ENCODE measurements at regions not wholly inside any gene's neighbourhood (a gene's known extent, or its start where the extent isn't known, plus 50 kb on each side); places are given as distances from the start of the nearest gene placed in this dataset.

- H3K9ac ChIP-seq (ENCODE audit: insufficient read depth in 1 of 2, low read length in 2 of 2) = no peak overlapping the region
- no peak for TF ChIP-seq CTCF (IDR thresholded peaks at IDR 0.05; ENCODE audit: control extremely low read depth, extremely low read depth)
- H3K27ac ChIP-seq (ENCODE audit: low read depth in 1 of 2, low read length in 1 of 2) = no peak overlapping the region
- H3K4me3 ChIP-seq = no peak overlapping the region
- WGBS, 2 donors = 64 to 68% methylated on average over 4 of the region's 4 CpGs
- no peak for ATAC-seq (ENCODE audit: insufficient read depth, low FRiP score)
- no peaks in the 10 kb centered on the region for H3K9me3 ChIP-seq (ENCODE audit: control insufficient read depth in 4 of 4, insufficient read depth in 3 of 4, low read length in 3 of 4)
- no peaks in the 10 kb centered on the region for H3K27me3 ChIP-seq (ENCODE audit: control insufficient read depth in 3 of 3, insufficient read depth in 3 of 3, low read length in 2 of 3)
- no peak for DNase-seq
- H3K36me3 ChIP-seq (ENCODE audit: control insufficient read depth in 4 of 4, insufficient read depth in 4 of 4, low read length in 4 of 4) = no peaks in the 10 kb centered on the region
- H3K4me1 ChIP-seq (ENCODE audit: control insufficient read depth in 5 of 5, insufficient read depth in 5 of 5, low read length in 5 of 5) = peaks cover 0 to 8% (median 0%) of the 10 kb centered on the region in 5 donors
Observed at GRCh38 chr7:41118486-41118885, 584.4 kb downstream of the INHBA start.

- H3K27me3 ChIP-seq (ENCODE audit: control insufficient read depth in 3 of 3, insufficient read depth in 3 of 3, low read length in 2 of 3) = no peaks in the 10 kb centered on the region
- H3K9me3 ChIP-seq (ENCODE audit: control insufficient read depth in 4 of 4, insufficient read depth in 3 of 4, low read length in 3 of 4) = no peaks in the 10 kb centered on the region
- no peak overlapping the region for H3K9ac ChIP-seq (ENCODE audit: insufficient read depth in 1 of 2, low read length in 2 of 2)
- no peak for DNase-seq
- peaks cover 0 to 9% (median 0%) of the 10 kb centered on the region in 5 donors for H3K4me1 ChIP-seq (ENCODE audit: control insufficient read depth in 5 of 5, insufficient read depth in 5 of 5, low read length in 5 of 5)
- H3K4me3 ChIP-seq = no peak overlapping the region
- WGBS, 2 donors = 78 to 82% methylated on average over 2 of the region's 2 CpGs
- no peak for ATAC-seq (ENCODE audit: insufficient read depth, low FRiP score)
- no peaks in the 10 kb centered on the region for H3K36me3 ChIP-seq (ENCODE audit: control insufficient read depth in 4 of 4, insufficient read depth in 4 of 4, low read length in 4 of 4)
- TF ChIP-seq CTCF (IDR thresholded peaks at IDR 0.05; ENCODE audit: control extremely low read depth, extremely low read depth) = no peak
- no peak overlapping the region for H3K27ac ChIP-seq (ENCODE audit: low read depth in 1 of 2, low read length in 1 of 2)
Observed at GRCh38 chr7:41117431-41117830, 585.5 kb downstream of the INHBA start.

GRCh38 chr7:41116817-41117216, 586.1 kb downstream of the INHBA start:
- Histone ChIP-seq H3K27ac (ENCODE audit: low read depth in 1 of 2, low read length in 1 of 2) (no peak overlapping the region), H3K9me3 (ENCODE audit: control insufficient read depth in 4 of 4, insufficient read depth in 3 of 4, low read length in 3 of 4) (no peaks in the 10 kb centered on the region), H3K9ac (ENCODE audit: insufficient read depth in 1 of 2, low read length in 2 of 2) (no peak overlapping the region), H3K36me3 (ENCODE audit: control insufficient read depth in 4 of 4, insufficient read depth in 4 of 4, low read length in 4 of 4) (no peaks in the 10 kb centered on the region), H3K4me1 (ENCODE audit: control insufficient read depth in 5 of 5, insufficient read depth in 5 of 5, low read length in 5 of 5) (peaks cover 0 to 9% (median 0%) of the 10 kb centered on the region in 5 donors), H3K27me3 (ENCODE audit: control insufficient read depth in 3 of 3, insufficient read depth in 3 of 3, low read length in 2 of 3) (no peaks in the 10 kb centered on the region), H3K4me3 (no peak overlapping the region)
- no peak for TF ChIP-seq CTCF (IDR thresholded peaks at IDR 0.05; ENCODE audit: control extremely low read depth, extremely low read depth)
- no peak for ATAC-seq (ENCODE audit: insufficient read depth, low FRiP score)
- no peak for DNase-seq
- 85 to 87% methylated on average over 1 of the region's 1 CpG for WGBS, 2 donors

GRCh38 chr7:41116337-41116736, 586.6 kb downstream of the INHBA start:
- Histone ChIP-seq H3K27me3 (ENCODE audit: control insufficient read depth in 3 of 3, insufficient read depth in 3 of 3, low read length in 2 of 3) (no peaks in the 10 kb centered on the region), H3K9me3 (ENCODE audit: control insufficient read depth in 4 of 4, insufficient read depth in 3 of 4, low read length in 3 of 4) (no peaks in the 10 kb centered on the region), H3K4me1 (ENCODE audit: control insufficient read depth in 5 of 5, insufficient read depth in 5 of 5, low read length in 5 of 5) (peaks cover 0 to 9% (median 0%) of the 10 kb centered on the region in 5 donors), H3K4me3 (no peak overlapping the region), H3K36me3 (ENCODE audit: control insufficient read depth in 4 of 4, insufficient read depth in 4 of 4, low read length in 4 of 4) (no peaks in the 10 kb centered on the region), H3K9ac (ENCODE audit: insufficient read depth in 1 of 2, low read length in 2 of 2) (no peak overlapping the region), H3K27ac (ENCODE audit: low read depth in 1 of 2, low read length in 1 of 2) (no peak overlapping the region)
- 85 to 92% methylated on average over 3 of the region's 3 CpGs for WGBS, 2 donors
- ATAC-seq (ENCODE audit: insufficient read depth, low FRiP score) = no peak
- no peak for TF ChIP-seq CTCF (IDR thresholded peaks at IDR 0.05; ENCODE audit: control extremely low read depth, extremely low read depth)
- no peak for DNase-seq
